NCI-H2107 treated with DMSO at 0.1 percent for 48 hours (cell line): ENCODE measurements at regions not wholly inside any gene's neighbourhood (a gene's known extent, or its start where the extent isn't known, plus 50 kb on each side); places are given as distances from the start of the nearest gene placed in this dataset.

Source experiments
- DNase-seq: peaks from one replicate; lab custom pipeline; 2025; ENCODE audit not compliant: unreplicated experiment; lab: John Stamatoyannopoulos, UW

DNA sequence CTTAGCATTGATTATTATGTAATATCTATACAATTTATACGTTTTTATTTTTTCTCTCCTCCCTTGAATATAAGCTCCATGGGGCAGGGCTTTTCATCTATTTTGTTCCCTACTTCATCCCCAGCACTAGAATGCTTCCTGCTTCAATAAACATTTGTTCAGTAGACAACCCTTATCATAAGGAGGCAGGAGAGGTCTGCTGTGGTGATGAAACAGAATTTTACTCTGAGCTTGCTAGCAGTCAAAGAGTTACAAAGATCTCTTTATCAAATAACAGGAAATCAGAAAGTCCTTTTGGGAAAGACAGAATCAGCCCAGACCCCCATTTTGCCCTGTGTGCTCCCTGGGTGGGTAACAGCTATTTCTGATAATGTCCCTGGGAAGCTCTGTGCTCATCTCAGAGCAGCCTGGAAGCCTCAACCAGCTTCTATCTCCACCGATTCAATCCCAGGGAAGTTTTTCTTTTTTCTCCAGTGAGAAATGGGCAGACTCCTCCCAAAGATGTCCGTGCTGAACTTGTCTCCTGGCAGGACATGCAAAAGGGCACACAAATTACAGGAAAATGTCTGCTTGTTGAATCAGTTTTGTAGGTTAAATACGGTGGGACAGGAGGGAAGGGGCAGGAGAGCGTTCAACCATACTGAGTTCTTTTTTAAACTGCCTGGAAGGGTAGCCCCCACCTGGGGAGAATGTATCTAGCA lies 84.7 kb upstream of the PKDCC start:
- no peak for DNase-seq

DNA sequence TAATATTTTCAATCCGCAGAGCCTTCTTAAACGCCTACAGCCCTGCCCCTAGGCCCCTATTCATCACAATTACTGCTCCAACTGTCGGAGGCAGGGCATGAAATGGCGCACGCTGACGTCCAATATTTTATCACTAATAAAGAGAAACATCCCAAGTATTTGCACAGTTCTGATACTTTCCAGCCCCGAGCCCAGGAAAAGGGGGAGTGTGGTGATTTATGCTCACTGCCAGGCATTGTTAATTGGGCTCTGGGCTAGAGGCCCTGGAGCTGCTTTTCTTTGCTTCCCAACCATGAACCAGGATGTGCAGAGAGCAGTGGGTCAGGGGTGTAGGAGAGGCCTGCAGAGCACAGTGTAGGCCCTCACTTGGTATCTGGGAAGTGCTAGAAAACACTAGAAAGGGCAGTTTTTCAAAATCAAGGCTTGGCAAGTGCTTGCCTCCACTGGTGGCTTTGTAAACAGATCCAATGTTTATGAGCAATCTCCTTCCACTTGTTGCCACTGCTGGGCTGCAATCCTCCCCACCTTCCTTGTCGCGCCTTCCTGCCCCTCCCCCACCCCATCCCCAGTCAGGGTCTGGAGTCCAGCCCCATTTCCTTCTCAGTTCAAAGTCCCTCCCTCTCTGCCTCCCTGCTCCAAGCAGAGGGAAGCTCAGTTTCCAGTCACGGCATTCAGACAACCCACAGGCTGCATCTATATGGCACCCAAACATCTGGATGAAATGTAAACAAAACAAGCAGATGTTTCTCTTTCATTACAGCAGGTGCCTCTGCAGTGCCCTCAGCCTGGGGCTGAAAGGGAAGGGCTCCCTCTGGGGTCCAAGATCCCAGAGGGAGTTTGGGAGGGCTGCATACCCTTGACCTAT lies 83.9 kb upstream of the PKDCC start:
- no peak for DNase-seq

DNA sequence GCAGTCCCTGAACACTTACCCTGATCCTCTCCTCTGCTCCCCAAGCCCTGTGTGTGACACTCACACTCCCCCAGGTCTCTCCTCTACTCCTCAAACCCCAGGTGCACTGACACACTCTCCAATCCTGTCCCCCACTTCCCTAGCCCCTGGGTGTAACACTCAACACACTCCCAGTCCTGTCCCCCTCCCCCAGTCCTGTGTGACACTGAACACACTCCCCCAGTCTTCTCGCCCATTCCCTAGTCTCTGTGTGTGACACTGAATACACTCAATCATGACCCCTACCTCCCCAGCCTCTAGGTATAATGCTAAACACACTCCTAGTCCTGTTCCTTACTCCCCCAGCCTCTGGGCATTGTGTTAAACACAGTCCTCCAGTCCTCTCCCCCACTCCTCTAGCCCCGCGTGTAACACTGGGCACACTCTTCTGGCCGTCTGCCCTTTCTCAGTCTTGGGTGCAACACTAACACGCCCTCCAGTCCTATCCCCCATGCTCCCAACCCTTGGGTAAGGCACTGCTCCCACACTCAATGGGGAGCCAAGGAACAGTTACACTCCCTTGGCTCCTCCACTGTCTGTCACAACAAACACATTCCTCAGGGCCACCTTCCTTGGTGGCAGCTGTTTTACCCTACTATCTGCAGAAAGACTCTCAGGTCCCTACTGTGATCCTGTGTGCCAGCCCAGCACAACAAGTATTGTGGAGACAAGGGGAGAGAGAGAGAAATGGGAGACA lies 82.5 kb upstream of the PKDCC start:
- DNase-seq = no peak

DNA sequence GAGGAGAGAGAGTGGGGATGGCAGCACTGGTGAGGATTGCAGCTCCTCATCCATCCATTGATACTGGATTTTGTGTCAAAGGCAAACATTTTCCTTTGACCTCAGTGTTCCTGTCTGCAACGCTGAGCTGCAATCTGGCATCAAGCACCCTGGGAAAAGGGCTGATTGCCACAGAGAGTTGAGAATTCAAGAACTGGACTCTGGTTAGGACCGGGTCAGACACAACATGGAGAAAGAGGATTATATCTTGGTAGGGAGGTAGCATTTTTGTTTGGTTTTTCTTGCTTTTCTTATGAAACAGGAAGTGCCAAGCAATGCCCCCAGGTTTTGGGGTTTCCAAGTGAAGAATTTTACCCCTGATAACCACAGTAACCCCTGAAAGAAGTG lies 81.9 kb upstream of the PKDCC start:
- DNase-seq = no peak

DNA sequence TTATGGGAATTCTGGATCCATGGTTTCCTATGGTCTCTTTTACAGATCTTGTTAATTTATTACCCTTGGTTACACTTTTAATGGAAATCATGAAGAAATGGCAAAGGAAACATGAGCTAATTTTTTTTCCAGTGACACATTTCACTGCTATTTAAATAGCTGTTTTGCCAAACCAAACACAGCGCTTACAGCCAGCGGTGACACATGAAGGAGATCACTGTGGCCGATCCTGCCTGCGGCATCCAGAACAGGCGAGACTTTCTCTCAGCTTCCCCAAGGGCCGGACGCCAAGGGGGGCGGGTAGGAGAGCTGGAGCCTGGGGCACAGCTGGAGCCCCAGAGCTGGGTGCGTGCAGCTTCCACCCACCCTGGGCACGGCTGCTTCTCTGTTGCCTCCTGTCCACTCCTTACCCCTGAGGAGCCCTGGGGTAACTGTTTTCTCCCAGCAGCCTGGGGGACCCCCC lies 81.4 kb upstream of the PKDCC start:
- DNase-seq = no peak

DNA sequence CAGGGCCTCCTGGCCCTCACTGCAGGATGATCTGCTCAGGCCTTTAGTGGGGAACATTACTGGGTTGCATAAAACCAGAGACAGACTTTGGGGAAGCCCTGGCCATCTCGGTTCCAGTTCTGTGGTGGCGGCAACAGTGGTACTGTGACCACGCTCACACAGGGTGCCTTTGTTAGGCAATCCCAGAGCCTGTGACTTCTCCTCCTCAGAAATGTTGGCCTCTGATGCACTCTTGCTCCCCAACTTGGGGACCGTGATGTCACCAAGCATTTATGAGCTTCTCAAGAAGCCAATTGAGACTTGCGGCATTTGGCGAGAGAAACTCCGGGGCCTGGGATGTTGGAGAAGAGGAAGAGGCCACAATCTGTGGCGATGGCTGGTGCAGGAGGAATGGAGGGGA lies 80.9 kb upstream of the PKDCC start:
- no peak for DNase-seq

DNA sequence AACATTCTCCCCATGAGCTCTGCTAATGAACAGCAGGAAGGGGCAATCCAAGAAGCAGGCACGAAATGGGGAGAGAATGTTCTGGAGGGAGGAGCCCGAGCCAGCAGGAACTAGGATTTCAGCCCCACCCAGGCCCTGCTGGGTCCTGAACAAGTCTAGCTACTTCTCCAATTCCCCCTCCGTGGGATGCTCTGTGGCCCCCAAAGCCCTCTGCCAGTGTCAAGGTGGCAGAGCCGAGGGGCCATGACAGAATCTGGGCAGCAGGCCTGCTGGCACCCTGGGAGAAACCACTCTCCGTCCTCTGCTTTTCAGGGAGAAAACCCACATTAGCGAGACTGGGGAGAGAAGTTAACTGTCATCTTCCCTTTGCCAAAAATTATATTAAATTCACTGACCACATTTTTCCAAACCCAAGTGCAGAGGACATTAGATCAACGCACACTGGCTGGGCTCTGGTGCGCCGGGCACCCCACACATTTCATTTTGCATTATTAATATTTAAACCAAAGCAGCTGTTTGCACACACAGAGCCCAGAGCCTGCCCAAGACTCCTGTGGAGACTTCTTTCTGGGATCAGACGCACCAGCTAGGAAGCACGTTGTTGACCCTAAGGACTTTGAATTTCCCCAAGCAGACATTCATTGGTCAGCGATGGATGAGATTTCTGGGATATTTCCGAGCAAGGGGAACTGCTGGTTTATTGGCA lies 80.2 kb upstream of the PKDCC start:
- no peak for DNase-seq

DNA sequence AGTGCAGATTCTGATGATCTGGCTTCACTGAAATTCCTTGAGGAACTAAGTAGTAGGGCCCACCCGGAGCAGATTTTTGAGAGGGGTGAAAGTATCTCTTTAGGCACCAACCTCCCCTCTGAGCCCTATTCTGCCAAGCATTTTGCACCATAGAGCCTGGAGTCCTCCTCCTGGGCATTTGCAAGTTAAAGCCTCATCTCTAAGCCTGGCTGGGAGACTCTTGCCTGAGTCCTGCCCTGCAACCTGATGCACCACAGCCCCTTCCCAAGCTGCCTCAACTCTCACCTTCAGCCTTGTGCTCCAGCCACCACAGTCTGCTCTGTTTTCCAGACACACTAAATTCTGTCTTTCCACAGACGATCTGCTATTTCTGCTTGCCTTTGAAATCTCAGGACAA lies 79.6 kb upstream of the PKDCC start:
- DNase-seq = no peak

DNA sequence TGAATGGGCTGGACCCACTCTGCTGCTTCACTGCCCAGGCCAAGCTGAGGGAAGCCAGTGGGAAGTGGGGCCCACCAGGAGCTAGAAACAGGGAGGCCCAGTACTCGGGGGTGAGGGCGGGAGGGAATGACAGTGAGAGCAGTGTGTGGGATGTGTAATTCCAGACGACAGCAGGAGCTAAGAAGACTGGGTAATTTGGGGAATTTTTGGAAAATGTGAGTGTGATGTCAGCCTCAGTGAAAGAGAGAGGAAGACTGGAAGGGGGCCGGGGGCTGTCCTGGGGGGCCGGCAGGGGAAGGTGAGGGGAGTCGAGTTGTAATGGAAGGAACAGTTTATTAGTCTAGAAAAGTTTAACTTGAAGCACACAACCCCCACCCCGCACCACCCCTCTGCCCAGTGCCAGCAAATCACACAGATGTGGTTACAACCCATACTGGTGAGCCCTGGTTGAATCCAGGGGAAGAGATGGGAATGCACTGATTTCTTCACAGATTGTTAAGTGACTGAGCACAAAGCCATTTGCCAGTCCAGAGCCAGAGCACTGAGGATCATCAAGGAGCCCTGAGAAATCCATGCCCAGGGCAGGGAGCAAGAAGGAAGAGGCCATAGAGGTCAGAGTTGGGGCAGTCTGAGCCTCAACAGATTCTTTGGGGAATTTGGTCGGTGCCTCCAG lies 76.7 kb upstream of the PKDCC start:
- no peak for DNase-seq

DNA sequence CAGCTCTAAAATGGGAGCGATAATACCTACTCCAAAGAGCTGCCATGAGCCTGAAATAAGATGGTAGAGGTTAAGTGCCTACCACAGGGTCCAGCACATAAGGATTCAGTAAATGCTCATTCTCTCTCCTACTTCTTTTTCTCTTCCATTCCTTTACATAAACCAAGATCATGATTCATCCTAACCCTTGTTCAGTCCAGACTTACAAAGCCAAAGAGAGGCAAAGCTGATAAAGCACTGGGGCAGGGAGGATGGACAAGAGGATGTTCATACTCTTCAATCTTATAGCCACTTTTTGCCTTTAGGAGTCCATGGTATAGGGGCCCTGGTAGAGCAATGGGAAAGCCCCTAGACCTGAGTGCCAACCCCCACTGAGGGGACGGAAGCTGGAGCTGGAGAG lies 75.6 kb upstream of the PKDCC start:
- DNase-seq = no peak

DNA sequence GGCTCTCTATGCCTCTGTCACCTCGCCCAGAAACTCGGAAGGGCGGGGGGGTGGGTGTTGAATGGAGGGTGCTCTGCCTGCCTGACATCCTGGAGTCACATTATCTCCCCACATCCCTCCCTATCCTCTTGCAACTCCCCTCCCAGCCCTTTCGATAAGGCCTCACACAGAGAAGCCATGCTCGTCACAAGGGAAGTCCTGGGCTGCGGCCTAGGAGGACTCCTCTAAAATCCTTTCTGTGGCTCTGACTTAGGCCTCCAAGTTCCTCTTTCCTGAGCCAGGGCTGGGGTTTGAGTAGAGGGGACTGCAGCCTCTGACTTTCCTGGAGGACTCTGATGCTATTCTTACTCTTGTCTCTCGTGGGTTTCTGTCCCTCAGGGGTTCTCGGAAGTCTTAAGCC lies 75.0 kb upstream of the PKDCC start:
- no peak for DNase-seq

DNA sequence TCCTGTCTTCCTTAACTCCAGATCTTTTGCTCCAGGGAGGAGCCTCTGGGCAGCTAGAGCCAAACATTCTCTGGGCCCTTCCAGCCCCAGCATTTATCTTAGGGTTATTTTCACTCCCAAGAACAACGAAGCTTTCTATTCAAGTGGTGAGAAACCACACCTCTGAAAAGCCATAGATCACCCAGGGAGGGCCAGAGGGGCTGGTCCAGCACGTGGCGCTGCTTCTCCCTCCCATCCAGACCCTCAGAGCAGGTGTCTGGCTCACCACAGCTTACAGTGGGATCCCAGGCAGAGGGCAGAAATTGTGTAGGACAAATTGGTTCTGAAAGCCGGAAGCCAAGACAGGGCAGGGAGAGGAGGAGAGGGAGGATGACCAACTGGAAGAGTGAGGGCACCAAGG lies 74.0 kb upstream of the PKDCC start:
- DNase-seq = no peak

DNA sequence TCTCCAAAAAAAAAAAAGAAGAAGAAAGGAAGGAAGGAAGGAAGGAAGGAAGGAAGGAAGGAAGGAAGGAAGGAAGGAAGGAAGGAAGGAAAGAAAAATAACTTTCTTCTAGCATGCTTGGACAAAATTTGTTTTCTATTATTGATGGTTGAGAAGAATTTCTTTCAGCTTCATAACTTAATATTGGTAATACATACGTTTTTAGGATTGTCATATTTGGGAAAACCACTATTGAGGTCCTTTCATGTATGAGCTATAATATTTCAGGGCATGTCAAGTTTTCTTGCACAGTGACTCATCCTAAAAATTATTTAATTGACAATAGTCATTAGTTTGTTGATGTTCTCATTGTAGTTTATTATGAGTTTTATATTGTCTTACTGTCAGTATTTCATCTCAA lies 66.4 kb upstream of the PKDCC start:
- no peak for DNase-seq

DNA sequence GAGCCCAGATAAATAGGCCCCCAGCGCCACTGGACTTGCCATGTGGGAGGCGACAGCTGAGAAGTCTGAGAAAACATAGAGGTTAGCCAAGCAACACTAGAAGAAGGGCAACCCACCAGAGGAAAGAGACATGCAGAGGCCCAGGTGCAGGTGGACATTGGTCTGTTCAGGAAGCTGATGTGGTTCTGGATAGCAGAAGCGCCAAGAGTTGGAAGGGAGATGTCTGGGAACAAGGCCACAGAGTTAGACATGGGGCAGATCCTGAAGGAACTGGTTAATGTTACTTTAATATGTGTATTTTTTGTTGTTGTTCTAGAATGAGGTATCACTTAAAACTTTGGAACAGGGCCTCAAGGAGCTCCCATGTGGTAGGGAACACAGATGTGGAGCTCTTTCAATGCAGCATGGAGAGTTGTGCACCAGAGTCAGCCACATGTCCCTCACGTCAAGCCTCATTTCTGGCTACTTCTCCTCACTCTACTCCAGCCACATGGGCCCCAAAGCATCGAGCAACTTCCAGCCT lies 62.2 kb upstream of the PKDCC start:
- no peak for DNase-seq

DNA sequence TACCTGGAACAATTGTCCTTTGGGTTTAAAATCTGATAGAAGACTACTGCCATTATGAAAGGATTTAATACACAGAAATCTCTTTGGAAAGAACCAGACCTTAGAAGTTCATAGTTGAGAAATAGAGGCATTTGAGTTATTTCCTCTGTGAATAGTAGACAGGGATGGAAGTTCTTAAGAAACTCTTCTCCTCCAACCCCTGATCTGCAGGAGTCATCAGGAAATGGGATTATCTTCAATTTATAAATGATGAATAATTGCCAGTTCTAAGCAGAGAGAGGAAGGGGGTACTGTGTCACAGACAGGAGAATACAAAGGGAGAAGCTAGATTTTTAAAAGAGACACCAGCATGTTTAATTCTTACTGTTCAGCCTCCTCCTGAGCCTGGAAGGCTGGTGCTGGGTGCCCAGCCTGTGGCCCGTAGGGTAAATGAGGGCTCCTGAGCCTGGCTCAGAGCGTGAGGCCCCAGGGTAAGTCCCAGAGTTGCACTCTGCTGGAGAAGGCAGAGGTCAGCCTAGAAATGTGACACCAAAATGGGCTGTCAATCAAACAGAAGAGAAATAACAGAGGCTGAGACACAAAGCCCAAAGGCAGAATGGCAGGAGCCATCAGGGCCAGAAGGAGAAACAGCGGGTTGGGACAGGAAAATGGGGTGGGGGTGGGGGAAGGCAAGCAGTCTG lies 58.2 kb upstream of the PKDCC start:
- DNase-seq = no peak

DNA sequence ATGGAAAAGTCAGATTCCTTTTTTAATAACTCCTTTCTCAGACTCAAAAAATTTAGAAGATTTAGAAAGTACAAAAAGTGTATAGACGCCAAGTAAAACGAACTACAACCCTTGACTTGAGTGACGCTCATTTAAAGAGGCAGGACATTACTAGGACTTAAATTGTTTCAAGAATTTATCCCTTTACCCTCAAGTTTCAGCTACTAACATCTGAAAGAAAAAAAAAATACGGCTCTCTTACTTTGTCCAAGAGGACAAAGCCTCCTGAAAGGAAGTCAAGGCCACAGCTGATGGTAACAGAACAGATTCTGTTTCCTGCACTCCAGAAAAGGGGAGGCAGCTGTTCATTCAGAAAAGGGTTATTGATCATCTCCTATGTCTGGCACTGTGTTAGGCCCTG lies 57.6 kb upstream of the PKDCC start:
- DNase-seq = no peak

DNA sequence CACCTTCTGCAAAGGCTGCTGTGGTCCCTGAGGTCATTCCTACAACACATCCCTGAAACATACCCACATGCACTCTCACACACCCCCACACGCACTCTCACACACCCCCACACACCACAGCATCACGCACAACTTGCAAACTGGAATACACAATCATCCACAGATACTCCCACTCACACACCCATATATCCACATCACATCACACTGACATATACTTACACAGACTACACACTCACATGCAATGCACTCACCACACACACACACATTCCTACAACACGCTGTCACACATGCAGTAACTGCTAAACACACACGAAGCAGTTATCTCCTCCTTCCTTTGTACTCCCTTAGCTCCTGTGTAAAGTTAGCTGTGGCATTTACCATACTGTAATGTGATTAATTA lies 57.1 kb upstream of the PKDCC start:
- DNase-seq = no peak

DNA sequence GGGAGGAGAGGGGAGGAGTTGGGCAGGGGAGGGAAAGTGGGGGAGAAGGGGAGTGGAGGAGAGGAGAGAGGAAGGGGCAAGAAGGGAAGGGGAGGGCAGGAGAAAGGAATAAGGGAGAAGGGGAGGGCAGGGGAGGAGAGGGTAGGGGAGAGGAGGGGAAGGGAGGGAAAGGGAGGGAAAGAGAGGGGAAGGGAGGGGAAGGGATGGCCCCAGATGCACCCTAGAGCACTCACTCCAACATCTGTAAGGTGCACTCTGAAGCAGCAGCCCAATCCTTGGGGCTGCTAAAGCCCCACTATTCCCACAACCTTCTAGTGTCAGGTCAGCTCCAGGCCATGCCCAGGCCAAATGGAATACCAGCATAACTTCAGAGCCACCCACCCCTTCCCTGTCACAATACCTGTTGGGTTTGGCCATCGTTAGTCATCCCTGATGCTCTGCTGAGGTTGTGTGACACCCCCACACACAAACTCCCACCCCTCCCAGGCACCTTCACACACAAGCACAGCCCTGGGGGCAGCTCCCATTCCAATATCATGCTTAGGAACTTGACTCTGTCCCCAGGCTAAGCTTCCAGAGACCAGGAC lies 55.7 kb upstream of the PKDCC start:
- DNase-seq = no peak

DNA sequence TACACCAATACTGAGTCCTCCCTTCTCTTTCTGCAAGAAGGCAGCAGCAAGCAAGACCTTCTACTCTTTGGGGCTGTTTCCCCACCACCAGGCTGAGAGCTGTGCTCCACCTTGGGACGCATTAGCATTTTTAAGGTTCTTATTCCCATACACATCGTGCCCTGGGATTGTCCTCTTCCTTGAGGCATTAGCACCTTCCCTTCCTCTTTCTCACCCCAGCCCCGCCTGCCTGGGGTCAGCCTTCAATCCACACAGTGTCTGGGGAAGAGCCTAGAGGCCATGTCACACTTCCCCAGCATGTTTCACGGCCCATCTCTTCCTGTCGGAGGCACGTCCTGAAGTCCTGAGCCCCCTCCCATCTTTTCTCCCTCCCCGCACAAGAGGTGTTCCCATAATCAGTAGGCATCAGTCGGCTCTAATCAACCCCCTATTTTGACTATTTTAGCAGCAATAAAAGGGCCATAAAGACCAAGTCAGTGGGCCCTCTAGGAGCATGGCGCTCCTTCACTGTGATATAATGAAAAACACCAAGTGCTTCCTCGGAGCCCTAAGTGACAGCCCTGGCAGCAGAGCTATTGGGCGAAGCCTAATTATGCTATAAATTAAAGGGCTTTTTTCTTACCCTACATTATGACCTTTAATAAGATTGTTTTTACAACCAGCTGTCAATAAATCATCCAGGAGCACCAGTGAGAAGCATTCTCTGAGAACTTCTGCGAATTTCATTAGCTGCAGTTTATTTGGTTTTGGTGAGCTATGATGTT lies 55.0 kb upstream of the PKDCC start:
- no peak for DNase-seq
